Neural cell (in vitro differentiated cells): ENCODE measurements at regions not wholly inside any gene's neighbourhood (a gene's known extent, or its start where the extent isn't known, plus 50 kb on each side); places are given as distances from the start of the nearest gene placed in this dataset.

Experiments used
- CTCF ChIP-seq: fragments of 450-650 bp; IDR thresholded peaks from 2 replicates; pipeline ENCODE4 v1.5.1; 2014; ENCODE audit warnings: antibody characterized with exemption, mild to moderate bottlenecking, moderate library complexity; ENCODE audit not compliant: poor library complexity, severe bottlenecking
- MXI1 ChIP-seq: fragments of 450-650 bp; conservative IDR thresholded peaks from 2 replicates; pipeline ENCODE4 v1.6.1; 2014; ENCODE audit warnings: antibody characterized with exemption, mild to moderate bottlenecking; ENCODE audit not compliant: poor library complexity, severe bottlenecking
- POLR2AphosphoS5 ChIP-seq: IDR thresholded peaks from 2 replicates; pipeline ENCODE4 v1.6.1; 2012
- TAF1 ChIP-seq: IDR thresholded peaks from 2 replicates; pipeline ENCODE4 v1.6.1; 2012; ENCODE audit warnings: low read depth

GRCh38 chr1:181987334-181987895 lies 74.1 kb downstream of the ZNF648 start:
- TF ChIP-seq CTCF (no peak), POLR2AphosphoS5 (no peak), TAF1 (no peak), MXI1 (no peak)
